ENCODE measurements at regions not wholly inside any gene's neighbourhood (a gene's known extent, or its start where the extent isn't known, plus 50 kb on each side); places are given as distances from the start of the nearest gene placed in this dataset.

DNA sequence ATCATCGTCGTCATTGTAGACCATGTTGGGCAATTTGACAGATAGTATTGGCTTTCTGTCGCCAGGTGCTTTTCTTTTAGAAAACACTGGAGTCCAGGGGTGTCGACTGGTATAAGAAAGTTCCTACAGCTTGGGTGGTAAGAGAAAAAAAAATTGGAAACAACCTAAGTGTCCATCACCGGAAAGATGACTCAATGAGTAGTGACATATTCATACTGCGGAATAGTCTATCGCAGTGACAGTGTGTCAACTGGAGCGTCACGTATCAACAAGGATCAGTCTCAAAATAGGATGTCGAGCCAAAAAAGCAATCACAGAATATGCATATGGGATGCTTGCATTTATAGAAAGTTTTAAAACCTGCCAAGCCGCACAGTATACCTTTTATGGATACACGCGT is 157.6 kb downstream of the MN1 start:
- no peak for TF ChIP-seq POLR2A (IDR thresholded peaks at IDR 0.05; ENCODE audit: extremely low read depth, insufficient read length)
- no peak for TF ChIP-seq MAX (IDR thresholded peaks at IDR 0.05; ENCODE audit: low read depth, low read length)
- TF ChIP-seq CTCF (IDR thresholded peaks at IDR 0.05; ENCODE audit: low read depth, low read length): no peak
- TF ChIP-seq MYC (IDR thresholded peaks at IDR 0.05; ENCODE audit: low read depth, low read length): no peak
- no peak for DNase-seq (ENCODE audit: low read depth)
- H3K4me3 ChIP-seq (ENCODE audit: low read depth, low read length): no peak overlapping the region

- H3K4me3 ChIP-seq (ENCODE audit: low read depth, low read length): no peak overlapping the region
- no peak for DNase-seq (ENCODE audit: low read depth)
- TF ChIP-seq MAX (IDR thresholded peaks at IDR 0.05; ENCODE audit: low read depth, low read length) (no peak), CTCF (IDR thresholded peaks at IDR 0.05; ENCODE audit: low read depth, low read length) (no peak), MYC (IDR thresholded peaks at IDR 0.05; ENCODE audit: low read depth, low read length) (no peak), POLR2A (IDR thresholded peaks at IDR 0.05; ENCODE audit: extremely low read depth, insufficient read length) (no peak)
These were observed 157.0 kb downstream of the MN1 start for GRCh38 chr22:27644566-27644965.

DNA sequence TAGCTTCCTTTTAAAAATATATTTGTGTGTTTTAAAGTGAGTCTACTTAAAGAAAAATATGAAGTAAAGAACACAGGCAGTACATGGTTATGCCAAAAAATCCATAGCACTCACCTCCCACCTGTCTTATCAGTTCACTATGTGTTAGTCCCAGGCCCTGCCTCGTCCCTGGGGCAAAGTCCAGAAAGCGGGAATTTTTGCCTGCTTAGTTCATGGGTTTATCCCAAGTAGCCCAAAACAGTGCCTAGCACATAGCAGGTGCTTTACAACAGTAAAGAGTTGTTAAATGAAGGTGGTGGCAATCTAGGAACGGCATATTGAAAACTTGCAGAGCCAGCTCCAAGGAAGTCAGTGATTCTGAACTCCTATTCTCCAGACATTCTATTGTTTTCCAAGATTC is 154.0 kb downstream of the MN1 start:
- H3K4me3 ChIP-seq (ENCODE audit: low read depth, low read length): no peak overlapping the region
- no peak for DNase-seq (ENCODE audit: low read depth)
- no peak for TF ChIP-seq POLR2A (IDR thresholded peaks at IDR 0.05; ENCODE audit: extremely low read depth, insufficient read length)

GRCh38 chr22:27648074-27648473 is 153.5 kb downstream of the MN1 start:
- no peak for TF ChIP-seq CTCF (IDR thresholded peaks at IDR 0.05; ENCODE audit: low read depth, low read length)
- no peak for TF ChIP-seq MAX (IDR thresholded peaks at IDR 0.05; ENCODE audit: low read depth, low read length)
- TF ChIP-seq MYC (IDR thresholded peaks at IDR 0.05; ENCODE audit: low read depth, low read length): no peak
- TF ChIP-seq POLR2A (IDR thresholded peaks at IDR 0.05; ENCODE audit: extremely low read depth, insufficient read length): no peak
- H3K4me3 ChIP-seq (ENCODE audit: low read depth, low read length): no peak overlapping the region
- DNase-seq (ENCODE audit: low read depth): no peak

DNA sequence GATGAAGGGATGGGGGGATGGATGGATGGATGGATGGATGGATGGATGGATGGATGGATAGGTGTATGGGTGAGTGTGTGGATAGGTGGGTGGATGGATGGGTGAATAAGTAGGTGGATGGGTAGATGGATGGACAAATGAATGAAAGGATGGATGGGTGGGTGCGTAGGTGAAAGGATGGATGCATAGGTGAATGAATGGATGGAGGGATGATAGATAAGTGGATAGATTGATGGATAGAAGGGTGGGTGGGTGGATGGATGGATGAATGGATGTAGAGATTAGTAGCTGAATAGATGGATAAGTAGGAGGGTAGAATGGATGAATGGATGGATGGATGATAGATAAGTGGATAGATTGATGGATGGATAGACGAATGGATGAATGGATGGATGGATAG is 152.7 kb downstream of the MN1 start:
- TF ChIP-seq CTCF (IDR thresholded peaks at IDR 0.05; ENCODE audit: low read depth, low read length) (no peak), MAX (IDR thresholded peaks at IDR 0.05; ENCODE audit: low read depth, low read length) (no peak), MYC (IDR thresholded peaks at IDR 0.05; ENCODE audit: low read depth, low read length) (no peak), POLR2A (IDR thresholded peaks at IDR 0.05; ENCODE audit: extremely low read depth, insufficient read length) (no peak)
- no peak for DNase-seq (ENCODE audit: low read depth)
- no peak overlapping the region for H3K4me3 ChIP-seq (ENCODE audit: low read depth, low read length)

DNA sequence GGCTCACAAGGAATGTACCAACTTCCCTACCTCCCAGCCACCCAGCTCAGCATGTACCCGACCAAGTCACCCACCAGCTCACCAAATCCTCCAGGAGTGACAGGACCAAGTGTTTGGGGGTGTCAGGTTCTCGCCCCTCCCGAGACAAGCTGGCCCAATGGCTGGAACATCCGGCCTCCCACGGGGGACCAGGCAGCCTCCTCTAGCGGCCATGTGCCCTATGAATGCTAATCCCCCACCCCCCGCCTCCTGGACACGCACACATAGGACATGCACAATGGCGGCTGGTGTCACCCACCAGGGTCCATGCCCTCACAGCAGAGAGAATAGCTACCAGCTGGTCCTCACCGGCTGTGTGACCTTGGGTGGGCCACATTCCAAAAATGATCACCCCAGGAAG is 151.0 kb downstream of the MN1 start:
- no peak overlapping the region for H3K4me3 ChIP-seq (ENCODE audit: low read depth, low read length)
- TF ChIP-seq CTCF (IDR thresholded peaks at IDR 0.05; ENCODE audit: low read depth, low read length): no peak
- TF ChIP-seq MYC (IDR thresholded peaks at IDR 0.05; ENCODE audit: low read depth, low read length): no peak
- TF ChIP-seq POLR2A (IDR thresholded peaks at IDR 0.05; ENCODE audit: extremely low read depth, insufficient read length): no peak
- no peak for TF ChIP-seq MAX (IDR thresholded peaks at IDR 0.05; ENCODE audit: low read depth, low read length)
- no peak for DNase-seq (ENCODE audit: low read depth)

Measured in NB4 (cell line).